ENCODE measurements at regions not wholly inside any gene's neighbourhood (a gene's known extent, or its start where the extent isn't known, plus 50 kb on each side); places are given as distances from the start of the nearest gene placed in this dataset.

- Histone ChIP-seq H3K4me2 (ENCODE audit: insufficient read depth, low read length) (no peak overlapping the region), H3K27me3 (ENCODE audit: control insufficient read depth in 2 of 2, insufficient read depth in 2 of 2, low read length in 2 of 2) (no peaks in the 10 kb centered on the region), H4K20me1 (replicated peaks; ENCODE audit: control insufficient read depth, extremely low read depth, insufficient read depth, low read length) (no peaks in the 10 kb centered on the region), H3K27ac (ENCODE audit: insufficient read depth, low read depth, low read length) (no peak overlapping the region), H3K9me3 (replicated peaks; ENCODE audit: control insufficient read depth, insufficient read depth, low read length) (no peaks in the 10 kb centered on the region), H3K9me1 (replicated peaks; ENCODE audit: control insufficient read depth, extremely low read depth, insufficient read depth, low read length) (no peaks in the 10 kb centered on the region), H3K9ac (replicated peaks; ENCODE audit: extremely low read depth, insufficient read depth, low read length) (no peak overlapping the region), H3K4me1 (ENCODE audit: control insufficient read depth, extremely low read depth, insufficient read depth, low read length) (no peaks in the 10 kb centered on the region), H3K79me2 (ENCODE audit: control insufficient read depth, insufficient read depth, low read length) (no peaks in the 10 kb centered on the region), H3K4me3 (replicated peaks in 1 of 3; ENCODE audit: insufficient read depth in 1 of 3, low read depth in 1 of 3, low read length in 3 of 3) (no peak overlapping the region), H3K36me3 (ENCODE audit: control insufficient read depth in 2 of 2, extremely low read depth in 1 of 2, insufficient read depth in 2 of 2, low read length in 2 of 2) (no peaks in the 10 kb centered on the region), H2AFZ (ENCODE audit: low read depth, low read length) (peak overlapping the region; percentile 33)
- POLR2A ChIA-PET = no interaction called here
- dilution Hi-C loops (cut with MboI; ENCODE audit: extremely low pct_ligation_motif_present, low sequenced_read_pairs) = no loop called here
- no peak for TF ChIP-seq FOS (IDR thresholded peaks at IDR 0.05; ENCODE audit: borderline replicate concordance, insufficient read depth, low read length)
- no peak for TF ChIP-seq MYC (IDR thresholded peaks at IDR 0.05; ENCODE audit: low read depth, low read length)
- TF ChIP-seq MAX (IDR thresholded peaks at IDR 0.05; ENCODE audit: insufficient read depth, insufficient read length) = no peak
- no peak for TF ChIP-seq POLR2AphosphoS5 (IDR thresholded peaks at IDR 0.05; ENCODE audit: insufficient read depth, low read depth, low read length)
- no peak for TF ChIP-seq POLR2A (IDR thresholded peaks at IDR 0.05; ENCODE audit: low read depth, low read length)
- no peak for TF ChIP-seq GATA2 (IDR thresholded peaks at IDR 0.05; ENCODE audit: insufficient read depth, insufficient read length, low read depth, low read length)
- TF ChIP-seq EZH2 (IDR thresholded peaks at IDR 0.05; ENCODE audit: borderline replicate concordance, low read depth, low read length, severe bottlenecking) = no peak
- TF ChIP-seq JUN (IDR thresholded peaks at IDR 0.05; ENCODE audit: borderline replicate concordance, insufficient read depth, insufficient read length, low read depth) = no peak
- no peak for TF ChIP-seq CTCF (IDR thresholded peaks at IDR 0.05; ENCODE audit: extremely low read depth in 1 of 2, insufficient read depth in 1 of 2, low read depth in 1 of 2, low read length in 2 of 2)
- CTCF ChIA-PET = interaction anchor here (0.6 to 1.2 kb wide), 3 partner anchors 14 to 711 kb away, joined by 3 to 5 read pairs (median 3); no protein-coding TSS in a partner anchor
- DNase-seq (ENCODE audit: low read depth, low spot score) = peak; percentile 83
- intact Hi-C loops (cut with micrococcal nuclease) = no loop called here
- FAIRE-seq = no peak
- no TSS peak for BruUV-seq (replicated peaks)
Measured at GRCh38 chr10:36345807-36346206, 703.7 kb upstream of the FZD8 start.

Measured in endothelial cell of umbilical vein (primary cell).